Coronary artery (tissue), 2 donors: ENCODE measurements at regions not wholly inside any gene's neighbourhood (a gene's known extent, or its start where the extent isn't known, plus 50 kb on each side); places are given as distances from the start of the nearest gene placed in this dataset.

Experiments
- DNase-seq: peaks from one replicate; pipeline ENCODE4 v3.0.0-alpha.2; 2017; ENCODE audit warnings: low spot score
- H3K27ac ChIP-seq, 2 donors: fragments of 200-600 bp; sonication (generic); one replicate each; pipeline ENCODE4 v1.5.1; 2016 to 2019
- H3K4me3 ChIP-seq: fragments of 200-600 bp; sonication (generic); 2 replicates; pipeline ENCODE4 v1.5.1; 2016; ENCODE audit warnings: mild to moderate bottlenecking, moderate library complexity
- TF ChIP-seq, protein P1 (sequence below): fragments of 200-600 bp; sonication (generic); IDR thresholded peaks from one replicate; pipeline ENCODE4 v1.5.1; 2019; ENCODE audit warnings: antibody characterized with exemption

- no peak overlapping the region for H3K27ac ChIP-seq
- TF ChIP-seq, protein P1, sequence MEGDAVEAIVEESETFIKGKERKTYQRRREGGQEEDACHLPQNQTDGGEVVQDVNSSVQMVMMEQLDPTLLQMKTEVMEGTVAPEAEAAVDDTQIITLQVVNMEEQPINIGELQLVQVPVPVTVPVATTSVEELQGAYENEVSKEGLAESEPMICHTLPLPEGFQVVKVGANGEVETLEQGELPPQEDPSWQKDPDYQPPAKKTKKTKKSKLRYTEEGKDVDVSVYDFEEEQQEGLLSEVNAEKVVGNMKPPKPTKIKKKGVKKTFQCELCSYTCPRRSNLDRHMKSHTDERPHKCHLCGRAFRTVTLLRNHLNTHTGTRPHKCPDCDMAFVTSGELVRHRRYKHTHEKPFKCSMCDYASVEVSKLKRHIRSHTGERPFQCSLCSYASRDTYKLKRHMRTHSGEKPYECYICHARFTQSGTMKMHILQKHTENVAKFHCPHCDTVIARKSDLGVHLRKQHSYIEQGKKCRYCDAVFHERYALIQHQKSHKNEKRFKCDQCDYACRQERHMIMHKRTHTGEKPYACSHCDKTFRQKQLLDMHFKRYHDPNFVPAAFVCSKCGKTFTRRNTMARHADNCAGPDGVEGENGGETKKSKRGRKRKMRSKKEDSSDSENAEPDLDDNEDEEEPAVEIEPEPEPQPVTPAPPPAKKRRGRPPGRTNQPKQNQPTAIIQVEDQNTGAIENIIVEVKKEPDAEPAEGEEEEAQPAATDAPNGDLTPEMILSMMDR: no peak
- no peak overlapping the region for H3K4me3 ChIP-seq
- no peak for DNase-seq
Observed at GRCh38 chr9:2260417-2261306, 245.5 kb downstream of the SMARCA2 start.

DNA sequence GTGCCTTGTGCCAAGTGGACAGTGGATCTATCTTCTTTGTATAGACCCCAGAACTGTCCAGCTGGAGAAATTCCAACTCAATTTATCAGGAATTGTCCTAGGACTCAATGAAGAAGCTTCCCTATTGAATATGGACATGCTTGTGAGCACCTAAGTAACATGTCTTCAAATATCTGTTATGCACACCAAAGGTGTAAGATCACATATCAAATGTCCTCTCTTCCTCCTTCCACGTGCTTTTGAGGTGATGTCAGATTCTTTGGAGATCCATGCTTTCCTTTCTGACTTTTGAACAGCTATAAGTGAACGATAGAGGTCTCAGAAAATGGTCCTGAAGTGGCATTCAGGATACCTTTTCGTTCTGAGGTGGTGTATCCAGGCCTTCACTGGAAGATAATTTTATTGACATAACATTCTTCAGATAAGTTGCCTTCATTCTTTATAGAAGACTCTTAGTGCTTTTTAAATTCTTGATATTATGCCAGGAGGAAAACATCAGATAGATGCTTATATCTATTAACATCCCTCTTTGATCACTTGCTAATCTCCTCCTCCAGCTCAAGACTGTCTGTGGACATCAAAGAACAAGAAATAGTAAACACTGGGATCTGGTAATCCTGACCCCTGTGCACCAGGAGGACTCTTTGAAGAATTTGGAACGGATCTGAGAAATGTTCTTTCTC lies 246.4 kb downstream of the SMARCA2 start:
- DNase-seq: no peak
- no peak overlapping the region for H3K4me3 ChIP-seq
- no peak overlapping the region for H3K27ac ChIP-seq
- TF ChIP-seq, protein P1: no peak

- DNase-seq: no peak
- no peak overlapping the region for H3K4me3 ChIP-seq
- no peak overlapping the region for H3K27ac ChIP-seq
- TF ChIP-seq, protein P1: no peak
Observed at GRCh38 chr9:2262386-2263071, 247.4 kb downstream of the SMARCA2 start.

- no peak overlapping the region for H3K27ac ChIP-seq
Observed at GRCh38 chr9:2263111-2263510, 248.0 kb downstream of the SMARCA2 start.

DNA sequence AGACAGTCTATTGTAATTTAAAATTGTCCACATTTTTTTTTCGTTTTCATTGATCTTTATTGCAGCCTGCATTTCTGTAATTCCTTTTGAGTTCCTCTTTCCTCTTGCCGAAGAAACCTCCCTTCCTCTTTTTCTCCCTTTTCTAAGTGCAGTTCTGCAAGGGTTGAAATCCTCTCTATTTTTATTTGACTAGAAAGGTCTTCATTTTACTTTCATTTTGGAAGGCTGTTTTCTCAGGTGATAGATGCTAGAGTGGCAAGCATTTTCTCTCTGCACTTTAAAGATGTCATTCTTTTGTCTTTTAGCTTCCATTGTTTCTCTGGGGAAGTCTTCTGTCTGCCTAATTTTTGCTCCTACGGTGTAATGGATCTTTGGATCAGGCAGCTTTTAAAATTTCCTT lies 248.5 kb downstream of the SMARCA2 start:
- no peak for DNase-seq
- Histone ChIP-seq H3K4me3 (no peak overlapping the region), H3K27ac (no peak overlapping the region)
- TF ChIP-seq, protein P1: no peak

More at GRCh38 chr9:2263111-2263510, 248.0 kb downstream of the SMARCA2 start:
- no peak overlapping the region for H3K4me3 ChIP-seq
- no peak for DNase-seq
- TF ChIP-seq, protein P1: no peak

DNA sequence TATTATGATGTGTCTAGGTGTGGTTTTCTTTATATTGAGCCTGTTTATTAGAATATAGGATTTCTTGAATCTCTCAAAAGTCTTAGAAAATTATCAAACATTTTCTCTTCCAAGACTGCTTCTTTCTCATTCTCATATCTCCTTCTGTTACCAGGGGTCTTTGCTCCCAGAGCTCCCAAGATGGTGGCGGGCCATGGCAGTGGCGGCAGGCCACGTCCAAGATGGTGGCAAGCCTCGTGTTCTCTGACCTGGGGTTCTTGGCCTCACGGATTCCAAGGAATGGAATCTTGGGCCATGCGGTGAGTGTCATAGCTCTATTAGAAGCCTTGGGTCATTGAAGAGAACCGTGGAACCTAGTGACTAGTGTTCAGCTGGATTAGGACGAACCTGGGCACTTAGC lies 248.9 kb downstream of the SMARCA2 start:
- Histone ChIP-seq H3K4me3 (no peak overlapping the region), H3K27ac (no peak overlapping the region)
- TF ChIP-seq, protein P1: no peak
- no peak for DNase-seq
